ENCODE measurements at regions not wholly inside any gene's neighbourhood (a gene's known extent, or its start where the extent isn't known, plus 50 kb on each side); places are given as distances from the start of the nearest gene placed in this dataset.

- Histone ChIP-seq H3K36me3 (ENCODE audit: control insufficient read depth in 4 of 4, insufficient read depth in 4 of 4, low read length in 4 of 4) (no peaks in the 10 kb centered on the region), H3K27me3 (ENCODE audit: control insufficient read depth in 3 of 3, insufficient read depth in 3 of 3, low read length in 2 of 3) (no peaks in the 10 kb centered on the region), H3K27ac (ENCODE audit: low read depth in 1 of 2, low read length in 1 of 2) (no peak overlapping the region), H3K9me3 (ENCODE audit: control insufficient read depth in 4 of 4, insufficient read depth in 3 of 4, low read length in 3 of 4) (no peaks in the 10 kb centered on the region), H3K4me3 (no peak overlapping the region), H3K4me1 (ENCODE audit: control insufficient read depth in 5 of 5, insufficient read depth in 5 of 5, low read length in 5 of 5) (peaks cover 0 to 4% (median 0%) of the 10 kb centered on the region in 5 donors), H3K9ac (ENCODE audit: insufficient read depth in 1 of 2, low read length in 2 of 2) (no peak overlapping the region)
- TF ChIP-seq CTCF (IDR thresholded peaks at IDR 0.05; ENCODE audit: control extremely low read depth, extremely low read depth), result no peak
- WGBS, 2 donors, result 93 to 95% methylated on average over 1 of the region's 1 CpG
- DNase-seq (no peak), ATAC-seq (ENCODE audit: insufficient read depth, low FRiP score) (no peak)
Measured at GRCh38 chr5:97542469-97542868, 359.4 kb upstream of the RIOK2 start.

GRCh38 chr5:97543166-97543565 lies 360.1 kb upstream of the RIOK2 start:
- no peak for TF ChIP-seq CTCF (IDR thresholded peaks at IDR 0.05; ENCODE audit: control extremely low read depth, extremely low read depth)
- no peak for ATAC-seq (ENCODE audit: insufficient read depth, low FRiP score)
- no peak for DNase-seq
- Histone ChIP-seq H3K4me1 (ENCODE audit: control insufficient read depth in 5 of 5, insufficient read depth in 5 of 5, low read length in 5 of 5) (peaks cover 0 to 4% (median 0%) of the 10 kb centered on the region in 5 donors), H3K9me3 (ENCODE audit: control insufficient read depth in 4 of 4, insufficient read depth in 3 of 4, low read length in 3 of 4) (no peaks in the 10 kb centered on the region), H3K27me3 (ENCODE audit: control insufficient read depth in 3 of 3, insufficient read depth in 3 of 3, low read length in 2 of 3) (no peaks in the 10 kb centered on the region), H3K9ac (ENCODE audit: insufficient read depth in 1 of 2, low read length in 2 of 2) (no peak overlapping the region), H3K36me3 (ENCODE audit: control insufficient read depth in 4 of 4, insufficient read depth in 4 of 4, low read length in 4 of 4) (no peaks in the 10 kb centered on the region), H3K27ac (ENCODE audit: low read depth in 1 of 2, low read length in 1 of 2) (no peak overlapping the region), H3K4me3 (no peak overlapping the region)
- WGBS, 2 donors, result 90 to 92% methylated on average over 4 of the region's 4 CpGs

GRCh38 chr5:97544240-97544639 lies 361.2 kb upstream of the RIOK2 start:
- 63 to 85% methylated on average over 3 of the region's 3 CpGs for WGBS, 2 donors
- Histone ChIP-seq H3K4me3 (no peak overlapping the region), H3K4me1 (ENCODE audit: control insufficient read depth in 5 of 5, insufficient read depth in 5 of 5, low read length in 5 of 5) (peaks cover 0 to 4% (median 0%) of the 10 kb centered on the region in 5 donors), H3K36me3 (ENCODE audit: control insufficient read depth in 4 of 4, insufficient read depth in 4 of 4, low read length in 4 of 4) (no peaks in the 10 kb centered on the region), H3K9ac (ENCODE audit: insufficient read depth in 1 of 2, low read length in 2 of 2) (no peak overlapping the region), H3K9me3 (ENCODE audit: control insufficient read depth in 4 of 4, insufficient read depth in 3 of 4, low read length in 3 of 4) (no peaks in the 10 kb centered on the region), H3K27ac (ENCODE audit: low read depth in 1 of 2, low read length in 1 of 2) (no peak overlapping the region), H3K27me3 (ENCODE audit: control insufficient read depth in 3 of 3, insufficient read depth in 3 of 3, low read length in 2 of 3) (no peaks in the 10 kb centered on the region)
- ATAC-seq (ENCODE audit: insufficient read depth, low FRiP score) (no peak), DNase-seq (no peak)
- no peak for TF ChIP-seq CTCF (IDR thresholded peaks at IDR 0.05; ENCODE audit: control extremely low read depth, extremely low read depth)

- peaks cover 0 to 4% (median 0%) of the 10 kb centered on the region in 5 donors for H3K4me1 ChIP-seq (ENCODE audit: control insufficient read depth in 5 of 5, insufficient read depth in 5 of 5, low read length in 5 of 5)
- no peak for ATAC-seq (ENCODE audit: insufficient read depth, low FRiP score)
- H3K27ac ChIP-seq (ENCODE audit: low read depth in 1 of 2, low read length in 1 of 2), result no peak overlapping the region
- H3K4me3 ChIP-seq, result no peak overlapping the region
- TF ChIP-seq CTCF (IDR thresholded peaks at IDR 0.05; ENCODE audit: control extremely low read depth, extremely low read depth), result no peak
- no peak for DNase-seq
- WGBS, 2 donors, result 72 to 82% methylated on average over 5 of the region's 5 CpGs
- H3K9ac ChIP-seq (ENCODE audit: insufficient read depth in 1 of 2, low read length in 2 of 2), result no peak overlapping the region
- H3K27me3 ChIP-seq (ENCODE audit: control insufficient read depth in 3 of 3, insufficient read depth in 3 of 3, low read length in 2 of 3), result no peaks in the 10 kb centered on the region
- H3K36me3 ChIP-seq (ENCODE audit: control insufficient read depth in 4 of 4, insufficient read depth in 4 of 4, low read length in 4 of 4), result no peaks in the 10 kb centered on the region
- no peaks in the 10 kb centered on the region for H3K9me3 ChIP-seq (ENCODE audit: control insufficient read depth in 4 of 4, insufficient read depth in 3 of 4, low read length in 3 of 4)
Measured at GRCh38 chr5:97544678-97545077, 361.6 kb upstream of the RIOK2 start.

Measured in lung (tissue), 11 donors.